Osteoblast (primary cell): ENCODE measurements at regions not wholly inside any gene's neighbourhood (a gene's known extent, or its start where the extent isn't known, plus 50 kb on each side); places are given as distances from the start of the nearest gene placed in this dataset.
A peak's percentile ranks its signal among the peaks of the same experiment; 100 is the strongest.
"Not testable (repeated sequence)": the region's sequence is repeated elsewhere in the genome, so short reads cannot be mapped to it uniquely, and the experiment has no call there.

Experiments
- DNase-seq: peaks from one replicate; pipeline ENCODE4 v3.0.0; 2011; ENCODE audit warnings: low spot score, mixed read lengths; ENCODE audit not compliant: insufficient read length; ENCODE audit errors: missing footprints
- H2AFZ ChIP-seq: 2 replicates; pipeline ENCODE4 v1.6.0; 2011; ENCODE audit warnings: mild to moderate bottlenecking, low read length
- H3K27ac ChIP-seq: 2 replicates; pipeline ENCODE4 v1.5.1; 2011; ENCODE audit warnings: mild to moderate bottlenecking, low read depth, low read length, moderate library complexity
- H3K27me3 ChIP-seq: 2 replicates; pipeline ENCODE4 v1.6.0; 2012; ENCODE audit warnings: mild to moderate bottlenecking, control low read depth, inconsistent platforms, low read length, moderate library complexity; ENCODE audit not compliant: insufficient read depth
- H3K36me3 ChIP-seq: 2 replicates; pipeline ENCODE4 v1.5.1; 2011; ENCODE audit warnings: mild to moderate bottlenecking, low read length, control low read depth, moderate library complexity; ENCODE audit not compliant: insufficient read depth
- H3K4me1 ChIP-seq: 2 replicates; pipeline ENCODE4 v1.5.1; 2011; ENCODE audit warnings: mild to moderate bottlenecking, low read length, control low read depth, moderate library complexity; ENCODE audit not compliant: insufficient read depth
- H3K4me2 ChIP-seq: 2 replicates; pipeline ENCODE4 v1.6.0; 2011; ENCODE audit warnings: mild to moderate bottlenecking, low read length; ENCODE audit not compliant: insufficient read depth
- H3K4me3 ChIP-seq: fragments of 200-600 bp; sonication (generic); 3 replicates; pipeline ENCODE4 v1.5.1; 2012; ENCODE audit warnings: mild to moderate bottlenecking, low read length, inconsistent platforms; ENCODE audit not compliant: insufficient read depth
- H3K79me2 ChIP-seq: 2 replicates; pipeline ENCODE4 v1.6.0; 2012; ENCODE audit warnings: mild to moderate bottlenecking, low read length, control low read depth, inconsistent platforms; ENCODE audit not compliant: insufficient read depth
- H3K9me3 ChIP-seq: 2 replicates; pipeline ENCODE4 v1.5.1; 2011; ENCODE audit warnings: low read depth, low read length, control low read depth
- H4K20me1 ChIP-seq: 2 replicates; pipeline ENCODE4 v1.6.0; 2012; ENCODE audit warnings: mild to moderate bottlenecking, low read length, control low read depth; ENCODE audit not compliant: insufficient read depth
- CTCF ChIP-seq: IDR thresholded peaks from 2 replicates; pipeline ENCODE4 v1.5.1; 2011; ENCODE audit warnings: mild to moderate bottlenecking, low read depth, low read length, moderate library complexity; ENCODE audit errors: extremely low read depth

- Histone ChIP-seq H3K9me3 (no peaks in the 10 kb centered on the region), H3K4me3 (peak overlapping the region; percentile 20), H3K36me3 (no peaks in the 10 kb centered on the region), H3K27me3 (no peaks in the 10 kb centered on the region), H4K20me1 (no peaks in the 10 kb centered on the region), H2AFZ (peak overlapping the region; percentile 86), H3K79me2 (no peaks in the 10 kb centered on the region), H3K27ac (peak overlapping the region; percentile 81), H3K4me1 (peaks cover 15% of the 10 kb centered on the region), H3K4me2 (peak overlapping the region; percentile 51)
- DNase-seq = peak; percentile 96
- peak; percentile 31 for TF ChIP-seq CTCF
Observed at GRCh38 chr10:32139223-32140073, 83.2 kb upstream of the KIF5B start.

- not testable (repeated sequence) for H4K20me1 ChIP-seq, H3K9me3 ChIP-seq, H3K27ac ChIP-seq, H3K4me3 ChIP-seq, H3K36me3 ChIP-seq, H2AFZ ChIP-seq, H3K79me2 ChIP-seq, H3K27me3 ChIP-seq, H3K4me2 ChIP-seq, DNase-seq
- H3K4me1 ChIP-seq = peaks cover 15% of the 10 kb centered on the region
Observed at GRCh38 chr10:32136927-32137326, 80.7 kb upstream of the KIF5B start.

GRCh38 chr10:32135796-32136195, 79.6 kb upstream of the KIF5B start:
- not testable (repeated sequence) for DNase-seq, H3K4me2 ChIP-seq

GRCh38 chr10:32132357-32132946, 76.2 kb upstream of the KIF5B start:
- no peak for TF ChIP-seq CTCF
- no peaks in the 10 kb centered on the region for H3K36me3 ChIP-seq
- H2AFZ ChIP-seq = no peak overlapping the region
- no peaks in the 10 kb centered on the region for H3K79me2 ChIP-seq
- H4K20me1 ChIP-seq = no peaks in the 10 kb centered on the region
- H3K9me3 ChIP-seq = no peaks in the 10 kb centered on the region
- no peaks in the 10 kb centered on the region for H3K4me1 ChIP-seq
- H3K27ac ChIP-seq = no peak overlapping the region
- no peak overlapping the region for H3K4me3 ChIP-seq
- DNase-seq = no peak
- no peaks in the 10 kb centered on the region for H3K27me3 ChIP-seq
- H3K4me2 ChIP-seq = no peak overlapping the region

More at GRCh38 chr10:32135796-32136195, 79.6 kb upstream of the KIF5B start:
- not testable (repeated sequence) for H4K20me1 ChIP-seq, H3K79me2 ChIP-seq, H3K36me3 ChIP-seq, H2AFZ ChIP-seq, H3K9me3 ChIP-seq, H3K27ac ChIP-seq, H3K27me3 ChIP-seq, H3K4me3 ChIP-seq
- H3K4me1 ChIP-seq = peaks cover 15% of the 10 kb centered on the region

- Histone ChIP-seq H2AFZ (no peak overlapping the region), H3K79me2 (no peaks in the 10 kb centered on the region), H3K4me3 (no peak overlapping the region), H3K9me3 (no peaks in the 10 kb centered on the region), H3K4me2 (no peak overlapping the region), H3K36me3 (no peaks in the 10 kb centered on the region), H3K27me3 (no peaks in the 10 kb centered on the region), H3K27ac (no peak overlapping the region), H3K4me1 (no peaks in the 10 kb centered on the region), H4K20me1 (no peaks in the 10 kb centered on the region)
- DNase-seq = no peak
- TF ChIP-seq CTCF = no peak
Observed at GRCh38 chr10:32131388-32131787, 75.2 kb upstream of the KIF5B start.
